BE2C (cell line): ENCODE measurements at regions not wholly inside any gene's neighbourhood (a gene's known extent, or its start where the extent isn't known, plus 50 kb on each side); places are given as distances from the start of the nearest gene placed in this dataset.
"Not testable (repeated sequence)": the region's sequence is repeated elsewhere in the genome, so short reads cannot be mapped to it uniquely, and the experiment has no call there.

ENCODE experiments used
- DNase-seq: peaks from one replicate; pipeline ENCODE4 v3.0.0-alpha.2; 2020
- H3K27me3 ChIP-seq: fragments of 250-450 bp; sonication (Bioruptor Pico); 2 replicates; pipeline ENCODE4 v1.5.1; 2020; ENCODE audit warnings: mild to moderate bottlenecking
- H3K36me3 ChIP-seq: fragments of 250-450 bp; sonication (Bioruptor Pico); 2 replicates; pipeline ENCODE4 v1.5.1; 2020; ENCODE audit warnings: mild to moderate bottlenecking
- H3K4me1 ChIP-seq: fragments of 250-450 bp; sonication (Bioruptor Pico); 2 replicates; pipeline ENCODE4 v1.5.1; 2020
- H3K4me3 ChIP-seq: 2 replicates; pipeline ENCODE4 v1.5.1; 2011; ENCODE audit warnings: low read depth, low read length
- H3K9me3 ChIP-seq: fragments of 250-450 bp; sonication (Bioruptor Pico); 2 replicates; pipeline ENCODE4 v1.5.1; 2020
- CTCF ChIP-seq: IDR thresholded peaks from 2 replicates; pipeline ENCODE4 v1.5.1; 2012; ENCODE audit warnings: mild to moderate bottlenecking, low read depth, low read length

GRCh38 chr9:34783951-34784487, 74.1 kb upstream of the CCL21 start:
- no peaks in the 10 kb centered on the region for H3K4me1 ChIP-seq
- no peaks in the 10 kb centered on the region for H3K36me3 ChIP-seq
- no peak for TF ChIP-seq CTCF
- no peaks in the 10 kb centered on the region for H3K9me3 ChIP-seq
- DNase-seq, result no peak
- peaks cover 17% of the 10 kb centered on the region for H3K27me3 ChIP-seq
- no peak overlapping the region for H3K4me3 ChIP-seq

- Histone ChIP-seq H3K4me3 (no peak overlapping the region), H3K9me3 (no peaks in the 10 kb centered on the region), H3K27me3 (peaks cover 17% of the 10 kb centered on the region), H3K4me1 (no peaks in the 10 kb centered on the region), H3K36me3 (no peaks in the 10 kb centered on the region)
- TF ChIP-seq CTCF, result no peak
- DNase-seq, result no peak
These were observed 72.4 kb upstream of the CCL21 start for GRCh38 chr9:34782372-34782771.

GRCh38 chr9:34777666-34778065, 67.7 kb upstream of the CCL21 start:
- no peaks in the 10 kb centered on the region for H3K36me3 ChIP-seq
- no peak for DNase-seq

GRCh38 chr9:34773955-34774354, 64.0 kb upstream of the CCL21 start:
- TF ChIP-seq CTCF, result no peak
- Histone ChIP-seq H3K4me1 (no peaks in the 10 kb centered on the region), H3K9me3 (no peaks in the 10 kb centered on the region), H3K4me3 (no peak overlapping the region), H3K36me3 (no peaks in the 10 kb centered on the region), H3K27me3 (peaks cover 50% of the 10 kb centered on the region)
- DNase-seq, result no peak

More at GRCh38 chr9:34777666-34778065, 67.7 kb upstream of the CCL21 start:
- Histone ChIP-seq H3K9me3 (no peaks in the 10 kb centered on the region), H3K4me3 (no peak overlapping the region), H3K4me1 (no peaks in the 10 kb centered on the region), H3K27me3 (peaks cover 18% of the 10 kb centered on the region)
- TF ChIP-seq CTCF, result no peak

- no peak for DNase-seq
- Histone ChIP-seq H3K27me3 (peaks cover 56% of the 10 kb centered on the region), H3K36me3 (no peaks in the 10 kb centered on the region), H3K4me3 (no peak overlapping the region), H3K4me1 (no peaks in the 10 kb centered on the region), H3K9me3 (no peaks in the 10 kb centered on the region)
- TF ChIP-seq CTCF, result no peak
These were observed 63.5 kb upstream of the CCL21 start for GRCh38 chr9:34773306-34773910.

DNA sequence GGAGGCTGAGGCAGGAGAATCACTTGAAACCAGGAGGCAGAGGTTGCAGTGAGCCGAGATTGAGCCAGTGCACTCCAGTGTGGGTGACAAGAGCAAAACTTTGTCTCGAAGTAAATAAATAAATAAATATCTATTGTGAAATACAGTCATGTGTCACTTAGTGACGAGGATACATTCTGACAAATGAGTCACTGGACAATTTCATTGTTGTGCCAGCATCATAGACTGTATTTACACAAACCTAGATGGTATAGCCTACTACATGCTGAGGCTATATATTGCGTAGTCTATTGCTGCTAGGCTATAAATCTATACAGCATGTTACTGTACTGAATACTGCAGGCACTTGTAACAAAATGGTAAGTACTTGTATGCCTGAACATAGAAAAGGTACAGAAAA, 61.1 kb upstream of the CCL21 start:
- Histone ChIP-seq H3K4me3 (no peak overlapping the region), H3K36me3 (no peaks in the 10 kb centered on the region), H3K4me1 (no peaks in the 10 kb centered on the region), H3K27me3 (peaks cover 63% of the 10 kb centered on the region), H3K9me3 (no peaks in the 10 kb centered on the region)
- no peak for TF ChIP-seq CTCF
- DNase-seq, result no peak

DNA sequence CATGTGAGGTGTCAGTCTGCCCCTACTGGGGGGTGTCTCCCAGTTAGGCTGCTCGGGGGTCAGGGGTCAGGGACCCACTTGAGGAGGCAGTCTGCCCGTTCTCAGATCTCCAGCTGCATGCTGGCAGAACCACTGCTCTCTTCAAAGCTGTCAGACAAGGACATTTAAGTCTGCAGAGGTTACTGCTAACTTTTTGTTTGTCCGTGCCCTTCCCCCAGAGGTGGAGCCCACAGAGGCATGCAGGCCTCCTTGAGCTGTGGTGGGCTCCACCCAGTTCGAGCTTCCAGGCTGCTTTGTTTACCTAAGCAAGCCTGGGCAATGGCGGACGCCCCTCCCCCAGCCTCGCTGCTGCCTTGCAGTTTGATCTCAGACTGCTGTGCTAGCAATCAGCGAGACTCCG, 57.2 kb upstream of the CCL21 start:
- peaks cover 43% of the 10 kb centered on the region for H3K27me3 ChIP-seq
- H3K4me3 ChIP-seq, H3K9me3 ChIP-seq, H3K4me1 ChIP-seq, H3K36me3 ChIP-seq, DNase-seq: not testable (repeated sequence)
